Stimulated activated CD4-positive, alpha-beta T cell treated with anti-CD3 and anti-CD28 coated beads, Interleukin-1b, Interleukin-23, amount 100 ng/mL, for 24 hours (primary cell): ENCODE measurements at regions not wholly inside any gene's neighbourhood (a gene's known extent, or its start where the extent isn't known, plus 50 kb on each side); places are given as distances from the start of the nearest gene placed in this dataset.

ENCODE experiments used
- DNase-seq, 4 experiments: peaks; one replicate each; pipeline ENCODE4 v3.0.0-alpha.2; 2020; ENCODE audit warnings: low read depth in 4 of 4, low spot score in 1 of 4

GRCh38 chr9:1738511-1739100 is 276.5 kb upstream of the SMARCA2 start:
- DNase-seq = no peak

- DNase-seq = no peak
Measured at GRCh38 chr9:1743121-1743960, 271.8 kb upstream of the SMARCA2 start.

- no peak for DNase-seq
Measured at GRCh38 chr9:1745980-1746379, 269.2 kb upstream of the SMARCA2 start.

- no peak for DNase-seq
Measured at GRCh38 chr9:1747417-1747967, 267.7 kb upstream of the SMARCA2 start.

- DNase-seq = no peak
Measured at GRCh38 chr9:1748407-1748806, 266.7 kb upstream of the SMARCA2 start.

GRCh38 chr9:1757186-1757585 is 258.0 kb upstream of the SMARCA2 start:
- DNase-seq = no peak

GRCh38 chr9:1759009-1759408 is 256.1 kb upstream of the SMARCA2 start:
- no peak for DNase-seq

- DNase-seq = no peak
Measured at GRCh38 chr9:1759771-1760300, 255.3 kb upstream of the SMARCA2 start.

GRCh38 chr9:1761807-1762206 is 253.3 kb upstream of the SMARCA2 start:
- DNase-seq = no peak

GRCh38 chr9:1766042-1766441 is 249.1 kb upstream of the SMARCA2 start:
- DNase-seq = no peak

GRCh38 chr9:1768561-1768960 is 246.6 kb upstream of the SMARCA2 start:
- DNase-seq = no peak

GRCh38 chr9:1771094-1771789 is 243.9 kb upstream of the SMARCA2 start:
- no peak for DNase-seq

- no peak for DNase-seq
Measured at GRCh38 chr9:1775230-1775629, 239.9 kb upstream of the SMARCA2 start.

- no peak for DNase-seq
Measured at GRCh38 chr9:1776668-1777067, 238.5 kb upstream of the SMARCA2 start.

GRCh38 chr9:1791191-1791590 is 224.0 kb upstream of the SMARCA2 start:
- DNase-seq = no peak

GRCh38 chr9:1794547-1795270 is 220.4 kb upstream of the SMARCA2 start:
- DNase-seq = no peak

- no peak for DNase-seq
Measured at GRCh38 chr9:1804128-1804865, 210.8 kb upstream of the SMARCA2 start.

- DNase-seq = no peak
Measured at GRCh38 chr9:1829719-1830118, 185.4 kb upstream of the SMARCA2 start.

- DNase-seq = no peak
Measured at GRCh38 chr9:1832960-1833359, 182.2 kb upstream of the SMARCA2 start.

- peak in 1 of 4 experiments; percentile 2 for DNase-seq
Measured at GRCh38 chr9:1837453-1838084, 177.6 kb upstream of the SMARCA2 start.
